SK-N-SH (cell line): ENCODE measurements at regions not wholly inside any gene's neighbourhood (a gene's known extent, or its start where the extent isn't known, plus 50 kb on each side); places are given as distances from the start of the nearest gene placed in this dataset.
A peak's percentile ranks its signal among the peaks of the same experiment; 100 is the strongest.

Source experiments
- CTCF ChIA-PET: fragments of 300-600, 350-600 bp; formaldehyde crosslinking; extraction: SDS; loops from one replicate; lab custom pipeline; 2021; lab: Yijun Ruan, JAX
- POLR2A ChIA-PET: fragments of 350-600 bp; sonication (Branson Sonifier 250); formaldehyde crosslinking; extraction: SDS; loops from one replicate; lab custom pipeline; 2020; ENCODE audit warnings: antibody characterized with exemption, inconsistent platforms; lab: Yijun Ruan, JAX
- DNase-seq: peaks from one replicate; pipeline ENCODE4 v3.0.0; 2012
- H2AFZ ChIP-seq: fragments of 200-600 bp; sonication (generic); 2 replicates; pipeline ENCODE4 v1.8.1; 2016; ENCODE audit warnings: antibody characterized with exemption, mild to moderate bottlenecking, low read depth
- H3F3A ChIP-seq: fragments of 200-600 bp; sonication (generic); replicated peaks from 2 replicates; pipeline ENCODE3; 2016; ENCODE audit warnings: antibody characterized with exemption, mild to moderate bottlenecking; ENCODE audit not compliant: insufficient read depth
- H3K27ac ChIP-seq, 2 experiments: fragments of 200-500 bp in 1 of 2; fragments of 200-600 bp in 1 of 2; sonication (Bioruptor generic) in 1 of 2; sonication (generic), shearing (Covaris generic) in 1 of 2; 2 replicates each; pipeline versions ENCODE4 v1.5.1 to v1.6.1; 2014 to 2016; ENCODE audit warnings: low read depth in 2 of 2, inconsistent platforms in 1 of 2, low read length in 1 of 2, mild to moderate bottlenecking in 1 of 2, mixed read lengths in 1 of 2
- H3K27me3 ChIP-seq: fragments of 200-600 bp; sonication (generic), shearing (Covaris generic); 2 replicates; pipeline ENCODE4 v1.6.1; 2016; ENCODE audit warnings: mixed run types; ENCODE audit not compliant: insufficient read depth
- H3K36me3 ChIP-seq, 2 experiments: fragments of 200-500 bp in 1 of 2; fragments of 200-600 bp in 1 of 2; sonication (Bioruptor generic) in 1 of 2; sonication (generic) in 1 of 2; replicated peaks in 1 of 2; 2 replicates each; pipeline versions ENCODE3 to v1.5.1; 2014 to 2016; ENCODE audit warnings: low read length in 1 of 2, mild to moderate bottlenecking in 1 of 2; ENCODE audit not compliant: insufficient read depth in 2 of 2, control insufficient read depth in 1 of 2
- H3K4me1 ChIP-seq, 2 experiments: fragments of 200-500 bp in 1 of 2; fragments of 200-600 bp in 1 of 2; sonication (Bioruptor generic) in 1 of 2; sonication (generic), shearing (Covaris generic) in 1 of 2; 2 replicates each; pipeline versions ENCODE4 v1.5.1 to v1.6.1; 2014 to 2016; ENCODE audit warnings: low read depth in 1 of 2, low read length in 1 of 2, mixed run types in 1 of 2; ENCODE audit not compliant: insufficient read depth in 2 of 2, control insufficient read depth in 1 of 2
- H3K4me2 ChIP-seq: fragments of 200-600 bp; sonication (generic), shearing (Covaris generic); 2 replicates; pipeline ENCODE4 v1.6.1; 2017; ENCODE audit warnings: mixed run types
- H3K4me3 ChIP-seq, 2 experiments: fragments of 200-500 bp in 1 of 2; fragments of 200-600 bp in 1 of 2; sonication (Bioruptor generic) in 1 of 2; sonication (generic), shearing (Covaris generic) in 1 of 2; 2 replicates each; pipeline versions ENCODE4 v1.5.1 to v1.8.1; 2014 to 2016; ENCODE audit warnings: low read depth in 2 of 2, inconsistent platforms in 1 of 2, low read length in 1 of 2, mild to moderate bottlenecking in 1 of 2, mixed read lengths in 1 of 2, moderate library complexity in 1 of 2
- H3K79me2 ChIP-seq: fragments of 200-600 bp; sonication (generic); 2 replicates; pipeline ENCODE4 v1.8.1; 2017; ENCODE audit warnings: mild to moderate bottlenecking; ENCODE audit not compliant: insufficient read depth
- H3K9ac ChIP-seq: fragments of 200-600 bp; sonication (generic); 2 replicates; pipeline ENCODE4 v1.6.1; 2017; ENCODE audit warnings: mixed run types
- H3K9me2 ChIP-seq: fragments of 200-600 bp; sonication (generic); 2 replicates; pipeline ENCODE4 v1.6.1; 2017; ENCODE audit warnings: mixed run types
- H3K9me3 ChIP-seq: fragments of 200-600 bp; sonication (generic); 2 replicates; pipeline ENCODE4 v1.6.1; 2017; ENCODE audit warnings: mixed run types, mild to moderate bottlenecking, moderate library complexity
- H4K20me1 ChIP-seq: fragments of 200-600 bp; sonication (generic); 2 replicates; pipeline ENCODE4 v1.6.1; 2017; ENCODE audit warnings: mild to moderate bottlenecking, mixed run types; ENCODE audit not compliant: insufficient read depth
- CHD2 ChIP-seq: fragments of 150-350 bp; IDR thresholded peaks from 2 replicates; pipeline ENCODE4 v1.6.1; 2018; ENCODE audit warnings: low read length; ENCODE audit not compliant: partially characterized antibody
- ELF1 ChIP-seq: IDR thresholded peaks from 2 replicates; pipeline ENCODE4 v1.4.0; 2012
- EP300 ChIP-seq, 2 experiments: IDR thresholded peaks; 2 replicates each; pipeline versions ENCODE4 v1.4.0 to v1.6.1; 2012; ENCODE audit warnings: borderline replicate concordance in 1 of 2, low read depth in 1 of 2, low read length in 1 of 2
- EZH2phosphoT487 ChIP-seq: fragments of 200-600 bp; sonication (generic); IDR thresholded peaks from 2 replicates; pipeline ENCODE4 v1.6.1; 2017; ENCODE audit warnings: low read depth, mixed run types, mild to moderate bottlenecking, antibody characterized with exemption, moderate library complexity, borderline replicate concordance
- FOSL2 ChIP-seq: IDR thresholded peaks from 2 replicates; pipeline ENCODE4 v1.4.0; 2012; ENCODE audit warnings: low read depth, mild to moderate bottlenecking, moderate library complexity, borderline replicate concordance
- FOXJ3 ChIP-seq: sonication (generic); formaldehyde crosslinking; IDR thresholded peaks from 2 replicates; pipeline ENCODE4 v1.5.1; 2020; ENCODE audit warnings: mild to moderate bottlenecking, missing genetic modification reagents
- FOXM1 ChIP-seq: IDR thresholded peaks from 2 replicates; pipeline ENCODE4 v1.4.0; 2012; ENCODE audit warnings: low read depth, mild to moderate bottlenecking
- GABPA ChIP-seq: IDR thresholded peaks from 2 replicates; pipeline ENCODE4 v1.4.0; 2012; ENCODE audit warnings: low read depth, mild to moderate bottlenecking
- GATA2 ChIP-seq: sonication (generic); formaldehyde crosslinking; IDR thresholded peaks from 2 replicates; pipeline ENCODE4 v1.5.0; 2020; ENCODE audit warnings: mild to moderate bottlenecking, missing genetic modification reagents
- JUND ChIP-seq: IDR thresholded peaks from 2 replicates; pipeline ENCODE4 v1.4.0; 2012
- MEF2A ChIP-seq: IDR thresholded peaks from 2 replicates; pipeline ENCODE4 v1.4.0; 2012; ENCODE audit warnings: low read depth, borderline replicate concordance
- NFIC ChIP-seq: IDR thresholded peaks from 2 replicates; pipeline ENCODE4 v1.4.0; 2012; ENCODE audit warnings: borderline replicate concordance
- RAD21 ChIP-seq: IDR thresholded peaks from 2 replicates; pipeline ENCODE4 v1.6.1; 2012; ENCODE audit warnings: mild to moderate bottlenecking, low read length
- RFX5 ChIP-seq: IDR thresholded peaks from 2 replicates; pipeline ENCODE4 v1.6.1; 2012; ENCODE audit warnings: mild to moderate bottlenecking, improper control_type of control experiment, low read length
- RXRA ChIP-seq: IDR thresholded peaks from 2 replicates; pipeline ENCODE4 v1.4.0; 2012; ENCODE audit warnings: low read depth, mild to moderate bottlenecking, borderline replicate concordance
- TAF1 ChIP-seq: IDR thresholded peaks from 2 replicates; pipeline ENCODE4 v1.6.1; 2012; ENCODE audit warnings: low read depth, mild to moderate bottlenecking, low read length, moderate library complexity, borderline replicate concordance
- TCF12 ChIP-seq: IDR thresholded peaks from 2 replicates; pipeline ENCODE4 v1.4.0; 2012
- TEAD4 ChIP-seq: IDR thresholded peaks from 2 replicates; pipeline ENCODE4 v1.4.0; 2012; ENCODE audit warnings: mild to moderate bottlenecking, borderline replicate concordance; ENCODE audit not compliant: insufficient read depth
- YY1 ChIP-seq: IDR thresholded peaks from 2 replicates; pipeline ENCODE4 v1.4.0; 2012; ENCODE audit warnings: low read depth, mild to moderate bottlenecking
- WGBS: methylation state at CpG from one replicate; pipeline ENCODE4 v1.1.6; 2017; ENCODE audit warnings: low lambda C conversion rate; 5-methylcytosine and 5-hydroxymethylcytosine counted together
- TF ChIP-seq, protein P1 (sequence below): IDR thresholded peaks from 2 replicates; pipeline ENCODE4 v1.4.0; 2012; ENCODE audit warnings: low read depth
- TF ChIP-seq, protein P2 (sequence below): IDR thresholded peaks from 2 replicates; pipeline ENCODE4; 2012
- TF ChIP-seq, protein P3 (sequence below): fragments of 150-350 bp; IDR thresholded peaks from 2 replicates; pipeline ENCODE4 v1.6.1; 2017; ENCODE audit warnings: antibody characterized with exemption, low read length, low read depth, borderline replicate concordance
- TF ChIP-seq, protein P4 (sequence below): IDR thresholded peaks from 2 replicates; pipeline ENCODE4 v1.6.1; 2012; ENCODE audit warnings: mild to moderate bottlenecking, low read depth, low read length, moderate library complexity

DNA sequence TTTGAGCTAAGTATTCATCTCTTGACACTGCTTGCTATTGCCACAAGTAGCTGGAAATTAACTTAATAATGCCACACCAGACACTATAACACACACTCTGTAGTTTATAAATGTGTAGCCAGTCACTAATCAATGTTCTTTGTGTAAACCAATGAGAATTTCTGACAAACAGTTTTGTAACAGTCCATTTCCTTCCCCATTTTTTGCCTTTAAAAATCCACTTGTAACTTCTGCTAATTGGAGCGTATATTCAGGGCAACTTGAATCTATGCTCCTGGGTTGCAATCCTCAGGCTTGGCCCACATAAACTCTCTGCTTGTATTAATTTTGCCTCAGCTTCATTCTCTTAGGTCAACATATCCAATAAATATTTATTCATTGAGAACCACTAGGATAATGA lies 125.0 kb upstream of the DHRS4 start:
- H3K4me3 ChIP-seq = no peak overlapping the region
- no peaks in the 10 kb centered on the region for H3K4me1 ChIP-seq
- no peaks in the 10 kb centered on the region for H4K20me1 ChIP-seq
- no peak overlapping the region for H3K9ac ChIP-seq
- ChIA-PET POLR2A (no interaction called here), CTCF (interaction anchor here (1.1 kb wide), 1 partner anchor 197 kb away, joined by 6 read pairs; no protein-coding TSS in a partner anchor)
- peaks cover 5% of the 10 kb centered on the region for H3F3A ChIP-seq
- DNase-seq = no peak
- no peak overlapping the region for H3K27ac ChIP-seq
- no peaks in the 10 kb centered on the region for H3K9me3 ChIP-seq
- WGBS = 90% methylated on average over 1 of the region's 1 CpG
- no peaks in the 10 kb centered on the region for H3K79me2 ChIP-seq
- H2AFZ ChIP-seq = no peak overlapping the region
- no peak for TF ChIP-seq TEAD4
- TF ChIP-seq FOXM1 = no peak
- TF ChIP-seq FOXJ3 (CRISPR knock-in tag) = no peak
- TF ChIP-seq, protein P1, sequence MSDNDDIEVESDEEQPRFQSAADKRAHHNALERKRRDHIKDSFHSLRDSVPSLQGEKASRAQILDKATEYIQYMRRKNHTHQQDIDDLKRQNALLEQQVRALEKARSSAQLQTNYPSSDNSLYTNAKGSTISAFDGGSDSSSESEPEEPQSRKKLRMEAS = no peak
- no peak for TF ChIP-seq RXRA
- no peak for TF ChIP-seq JUND
- TF ChIP-seq TCF12 = no peak
- no peak for TF ChIP-seq RFX5
- no peaks in the 10 kb centered on the region for H3K36me3 ChIP-seq
- no peak overlapping the region for H3K4me2 ChIP-seq
- H3K27me3 ChIP-seq = no peaks in the 10 kb centered on the region
- no peaks in the 10 kb centered on the region for H3K9me2 ChIP-seq

DNA sequence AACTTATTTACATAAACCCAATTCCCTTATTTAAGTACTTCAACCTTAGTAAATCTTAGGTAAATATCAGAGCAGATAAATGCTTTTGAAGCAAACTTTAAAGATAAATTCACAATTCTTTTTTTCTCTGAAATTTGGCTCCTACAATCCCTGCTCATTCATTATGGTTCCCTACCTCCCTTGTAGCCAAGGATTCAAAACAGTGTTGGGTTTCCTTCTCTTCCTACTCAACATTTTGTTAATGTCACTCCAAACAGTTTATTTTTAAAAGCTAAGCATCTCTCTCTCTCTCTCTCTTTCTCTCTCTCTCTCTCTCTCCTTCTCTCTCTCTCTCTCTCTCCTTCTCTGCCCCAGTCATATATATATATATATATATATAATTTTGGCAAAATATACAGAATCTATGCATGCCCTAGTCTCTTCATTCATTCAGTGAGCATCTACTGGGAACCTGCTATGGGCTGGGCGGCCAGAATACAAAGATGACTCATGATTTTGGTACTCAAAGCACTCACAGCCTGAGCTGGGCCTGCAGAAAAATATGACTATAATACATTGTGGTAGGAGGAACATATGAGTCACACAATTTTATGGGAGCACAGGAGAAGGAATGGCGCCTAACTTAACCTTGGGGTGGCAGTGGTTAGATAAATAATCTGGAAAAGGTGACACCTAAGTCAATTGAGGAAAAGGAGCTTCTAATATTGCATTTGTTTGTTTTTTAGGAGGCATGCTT lies 123.7 kb upstream of the DHRS4 start:
- Histone ChIP-seq H3K4me2 (no peak overlapping the region), H4K20me1 (no peaks in the 10 kb centered on the region), H3K27ac (peak overlapping the region in 1 of 2 experiments; percentile 53; a peak in 2 of 4 replicates), H3K79me2 (no peaks in the 10 kb centered on the region), H3K36me3 (no peaks in the 10 kb centered on the region), H3K27me3 (no peaks in the 10 kb centered on the region), H3K9ac (no peak overlapping the region), H3F3A (peaks cover 5% of the 10 kb centered on the region), H3K4me1 (no peaks in the 10 kb centered on the region), H2AFZ (no peak overlapping the region), H3K9me3 (no peaks in the 10 kb centered on the region), H3K4me3 (no peak overlapping the region), H3K9me2 (no peaks in the 10 kb centered on the region)
- POLR2A ChIA-PET = no interaction called here
- no peak for DNase-seq
- WGBS = 0% methylated on average over 2 of the region's 2 CpGs
- CTCF ChIA-PET = no interaction called here
- peak in 1 of 2 experiments; percentile 65; a peak in 1 of 4 replicates for TF ChIP-seq EP300 (IDR thresholded peaks at IDR 0.05; ENCODE audit: borderline replicate concordance in 1 of 2, low read depth in 1 of 2, low read length in 1 of 2)
- TF ChIP-seq RAD21 = no peak
- peak; percentile 44; the same call in 1 of the 2 replicates for TF ChIP-seq NFIC
- TF ChIP-seq GABPA = no peak
- no peak for TF ChIP-seq GATA2
- TF ChIP-seq YY1 = no peak; the same call in 1 of the 2 replicates
- TF ChIP-seq FOXM1 = no peak
- peak; percentile 43; the same call in 1 of the 2 replicates for TF ChIP-seq RXRA
- peak; percentile 90 for TF ChIP-seq FOSL2
- TF ChIP-seq ELF1 = no peak
- TF ChIP-seq MEF2A = no peak
- TF ChIP-seq, protein P2, sequence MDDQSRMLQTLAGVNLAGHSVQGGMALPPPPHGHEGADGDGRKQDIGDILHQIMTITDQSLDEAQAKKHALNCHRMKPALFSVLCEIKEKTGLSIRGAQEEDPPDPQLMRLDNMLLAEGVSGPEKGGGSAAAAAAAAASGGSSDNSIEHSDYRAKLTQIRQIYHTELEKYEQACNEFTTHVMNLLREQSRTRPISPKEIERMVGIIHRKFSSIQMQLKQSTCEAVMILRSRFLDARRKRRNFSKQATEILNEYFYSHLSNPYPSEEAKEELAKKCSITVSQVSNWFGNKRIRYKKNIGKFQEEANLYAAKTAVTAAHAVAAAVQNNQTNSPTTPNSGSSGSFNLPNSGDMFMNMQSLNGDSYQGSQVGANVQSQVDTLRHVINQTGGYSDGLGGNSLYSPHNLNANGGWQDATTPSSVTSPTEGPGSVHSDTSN = peak; percentile 60
- TF ChIP-seq, protein P3, sequence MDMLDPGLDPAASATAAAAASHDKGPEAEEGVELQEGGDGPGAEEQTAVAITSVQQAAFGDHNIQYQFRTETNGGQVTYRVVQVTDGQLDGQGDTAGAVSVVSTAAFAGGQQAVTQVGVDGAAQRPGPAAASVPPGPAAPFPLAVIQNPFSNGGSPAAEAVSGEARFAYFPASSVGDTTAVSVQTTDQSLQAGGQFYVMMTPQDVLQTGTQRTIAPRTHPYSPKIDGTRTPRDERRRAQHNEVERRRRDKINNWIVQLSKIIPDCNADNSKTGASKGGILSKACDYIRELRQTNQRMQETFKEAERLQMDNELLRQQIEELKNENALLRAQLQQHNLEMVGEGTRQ = no peak
- peak; percentile 68 for TF ChIP-seq TCF12
- TF ChIP-seq CHD2 = no peak
- no peak for TF ChIP-seq TAF1
- TF ChIP-seq, protein P4, sequence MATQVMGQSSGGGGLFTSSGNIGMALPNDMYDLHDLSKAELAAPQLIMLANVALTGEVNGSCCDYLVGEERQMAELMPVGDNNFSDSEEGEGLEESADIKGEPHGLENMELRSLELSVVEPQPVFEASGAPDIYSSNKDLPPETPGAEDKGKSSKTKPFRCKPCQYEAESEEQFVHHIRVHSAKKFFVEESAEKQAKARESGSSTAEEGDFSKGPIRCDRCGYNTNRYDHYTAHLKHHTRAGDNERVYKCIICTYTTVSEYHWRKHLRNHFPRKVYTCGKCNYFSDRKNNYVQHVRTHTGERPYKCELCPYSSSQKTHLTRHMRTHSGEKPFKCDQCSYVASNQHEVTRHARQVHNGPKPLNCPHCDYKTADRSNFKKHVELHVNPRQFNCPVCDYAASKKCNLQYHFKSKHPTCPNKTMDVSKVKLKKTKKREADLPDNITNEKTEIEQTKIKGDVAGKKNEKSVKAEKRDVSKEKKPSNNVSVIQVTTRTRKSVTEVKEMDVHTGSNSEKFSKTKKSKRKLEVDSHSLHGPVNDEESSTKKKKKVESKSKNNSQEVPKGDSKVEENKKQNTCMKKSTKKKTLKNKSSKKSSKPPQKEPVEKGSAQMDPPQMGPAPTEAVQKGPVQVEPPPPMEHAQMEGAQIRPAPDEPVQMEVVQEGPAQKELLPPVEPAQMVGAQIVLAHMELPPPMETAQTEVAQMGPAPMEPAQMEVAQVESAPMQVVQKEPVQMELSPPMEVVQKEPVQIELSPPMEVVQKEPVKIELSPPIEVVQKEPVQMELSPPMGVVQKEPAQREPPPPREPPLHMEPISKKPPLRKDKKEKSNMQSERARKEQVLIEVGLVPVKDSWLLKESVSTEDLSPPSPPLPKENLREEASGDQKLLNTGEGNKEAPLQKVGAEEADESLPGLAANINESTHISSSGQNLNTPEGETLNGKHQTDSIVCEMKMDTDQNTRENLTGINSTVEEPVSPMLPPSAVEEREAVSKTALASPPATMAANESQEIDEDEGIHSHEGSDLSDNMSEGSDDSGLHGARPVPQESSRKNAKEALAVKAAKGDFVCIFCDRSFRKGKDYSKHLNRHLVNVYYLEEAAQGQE = no peak
- TF ChIP-seq EZH2phosphoT487 = no peak
